GM18519 (cell line): ENCODE measurements at regions not wholly inside any gene's neighbourhood (a gene's known extent, or its start where the extent isn't known, plus 50 kb on each side); places are given as distances from the start of the nearest gene placed in this dataset.

ENCODE experiments used
- ATAC-seq: cut with Tn5 transposase; IDR thresholded peaks from one replicate; pipeline ENCODE4 v1.9.1; 2021; ENCODE audit warnings: mild to moderate bottlenecking, moderate library complexity; ENCODE audit not compliant: unreplicated experiment, low FRiP score

DNA sequence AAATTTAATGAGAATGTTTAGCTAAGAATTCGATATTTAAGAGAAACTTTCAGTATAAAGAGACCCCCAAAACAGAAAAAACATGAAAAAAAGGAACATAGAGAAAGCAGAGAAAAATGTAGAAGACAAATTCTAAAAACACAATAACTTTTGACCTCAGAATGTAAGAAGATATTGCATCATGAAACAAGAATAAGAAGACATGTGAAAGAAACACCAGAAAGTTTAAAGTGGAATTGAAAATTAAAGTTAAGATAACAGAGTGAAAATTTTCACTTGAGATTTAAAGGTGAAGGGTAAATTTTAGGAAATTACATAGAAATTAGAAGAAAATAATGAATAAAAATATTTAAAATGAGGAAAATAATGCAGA lies 78.2 kb upstream of the FAM3C start:
- ATAC-seq = no peak

DNA sequence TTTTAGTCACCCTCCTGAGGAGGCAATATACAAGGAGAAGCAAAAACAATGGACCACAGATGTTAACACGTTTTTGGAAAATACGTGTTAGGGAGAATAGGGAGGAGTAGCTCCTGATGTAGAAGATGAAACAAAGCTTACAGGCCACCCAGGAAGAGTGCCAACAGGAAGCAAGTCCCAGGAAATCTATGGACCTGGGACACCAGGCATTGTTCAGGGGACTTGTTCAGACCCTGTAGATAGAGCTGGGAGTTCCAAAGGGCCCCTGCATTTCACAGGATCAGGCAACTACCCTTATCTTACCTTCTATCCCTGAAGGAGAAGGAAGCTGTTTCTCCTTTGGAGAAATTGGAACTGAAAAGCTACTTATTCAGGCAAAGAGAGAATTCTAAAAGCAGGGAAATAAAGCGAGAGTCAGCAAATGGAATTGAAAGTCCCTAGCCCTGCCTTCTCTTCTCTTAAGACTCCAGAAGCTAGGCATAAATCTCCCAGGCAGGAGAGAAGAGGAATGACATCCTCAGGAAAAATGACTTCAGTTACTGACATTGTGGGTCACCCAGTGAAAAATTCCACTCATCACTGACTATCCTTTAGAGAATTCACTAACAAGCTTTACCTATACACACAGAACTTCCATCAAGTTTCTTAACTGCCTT lies 77.7 kb upstream of the FAM3C start:
- no peak for ATAC-seq

DNA sequence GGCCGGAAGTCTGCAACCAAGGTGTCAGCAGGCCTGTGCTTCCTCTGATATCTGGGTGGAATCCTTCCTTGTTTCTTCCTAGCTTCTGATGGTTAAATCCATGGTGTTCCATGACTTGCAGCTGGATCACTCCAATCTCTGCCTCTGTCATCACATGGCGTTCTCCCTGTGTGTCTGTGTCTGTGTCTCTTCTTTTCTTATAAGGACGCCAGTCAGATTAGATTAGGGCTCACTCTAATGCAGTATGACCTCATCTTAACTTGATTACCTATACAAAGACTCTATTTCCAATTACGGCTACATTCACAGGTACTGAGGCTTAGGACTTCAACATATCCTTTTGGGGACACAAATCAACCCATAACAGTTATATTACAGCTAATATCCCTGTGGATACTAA lies 70.3 kb upstream of the FAM3C start:
- ATAC-seq = no peak

DNA sequence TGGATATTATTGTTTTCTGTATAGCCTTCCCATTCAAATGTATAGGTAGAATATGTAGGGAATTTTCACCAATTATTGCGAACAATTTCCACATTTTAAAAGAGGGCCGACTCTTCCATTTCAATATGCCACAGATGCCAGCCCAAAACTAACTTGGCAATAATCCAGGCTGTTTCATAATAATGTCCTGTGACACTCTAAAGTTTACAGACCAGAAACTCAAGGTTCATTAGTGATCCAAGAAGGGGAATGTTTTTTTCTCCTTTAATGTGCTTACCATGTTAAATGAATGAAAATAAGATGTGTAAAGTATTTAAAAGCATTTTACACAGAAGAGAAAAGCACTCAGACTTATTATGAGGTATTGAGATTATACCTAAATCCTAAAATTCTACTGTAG lies 63.0 kb upstream of the FAM3C start:
- no peak for ATAC-seq

DNA sequence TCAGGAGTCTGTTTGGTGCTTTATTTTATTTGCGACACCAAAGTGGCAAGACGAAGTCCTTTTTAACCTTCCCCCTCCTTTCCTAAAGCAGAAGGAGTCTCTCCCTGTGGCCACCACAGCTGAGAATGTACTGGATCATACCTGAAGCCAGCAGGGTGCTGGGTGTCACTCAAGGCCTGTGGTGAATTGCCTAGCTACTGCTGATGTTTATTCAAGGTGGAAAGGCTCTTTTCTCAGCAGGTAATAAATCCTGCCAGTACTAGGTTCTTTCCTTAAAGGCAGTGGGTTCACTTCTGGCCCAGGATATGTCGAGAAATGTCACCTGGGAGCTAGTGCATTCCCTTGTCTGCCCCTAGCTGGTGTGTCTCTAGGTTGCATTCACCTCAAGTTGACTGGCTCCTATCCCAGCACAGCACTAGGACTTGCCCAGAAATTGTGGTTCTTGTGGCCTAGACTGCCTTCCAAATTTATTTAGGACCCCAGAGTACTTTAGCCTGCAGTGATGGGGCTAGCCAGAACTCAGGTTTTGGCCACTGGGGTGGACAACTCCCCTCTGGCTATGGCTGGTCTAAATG lies 60.8 kb upstream of the FAM3C start:
- no peak for ATAC-seq

DNA sequence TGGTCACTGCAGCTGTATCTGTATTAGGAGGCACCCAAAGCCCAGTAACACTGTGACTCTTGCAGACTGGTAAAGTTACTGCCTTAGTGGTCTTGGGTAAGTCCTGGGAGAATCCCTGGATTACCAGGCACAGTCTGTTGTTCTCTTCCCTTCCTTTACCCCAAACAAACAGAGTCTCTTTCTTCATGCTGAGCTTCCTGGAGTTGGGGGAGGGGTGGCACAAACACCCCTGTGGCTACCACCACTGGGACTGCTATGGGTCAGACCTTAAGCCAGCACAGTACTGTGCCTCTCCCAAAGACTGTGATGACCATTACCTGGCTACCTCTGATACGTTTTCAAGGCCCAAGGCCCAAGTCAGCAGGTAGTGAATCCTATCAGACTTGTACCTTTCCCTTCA lies 59.9 kb upstream of the FAM3C start:
- no peak for ATAC-seq

DNA sequence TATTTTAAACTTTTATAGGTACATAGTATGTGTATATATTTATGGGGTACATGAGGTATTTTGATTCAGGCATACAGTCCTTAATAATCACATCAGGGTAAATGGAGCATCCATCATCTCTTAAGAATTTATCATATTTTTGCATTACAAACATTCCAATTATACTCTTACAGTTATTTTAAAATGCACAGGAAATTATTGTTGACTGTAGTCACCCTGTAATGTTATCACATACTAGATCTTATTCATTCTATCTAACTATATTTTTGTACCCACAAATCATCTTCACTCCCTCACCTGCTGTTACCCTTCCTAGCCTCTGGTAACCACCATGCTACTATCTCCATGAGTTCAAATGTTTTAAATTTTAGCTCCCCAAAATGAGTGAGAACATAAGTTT lies 56.3 kb upstream of the FAM3C start:
- ATAC-seq = no peak

DNA sequence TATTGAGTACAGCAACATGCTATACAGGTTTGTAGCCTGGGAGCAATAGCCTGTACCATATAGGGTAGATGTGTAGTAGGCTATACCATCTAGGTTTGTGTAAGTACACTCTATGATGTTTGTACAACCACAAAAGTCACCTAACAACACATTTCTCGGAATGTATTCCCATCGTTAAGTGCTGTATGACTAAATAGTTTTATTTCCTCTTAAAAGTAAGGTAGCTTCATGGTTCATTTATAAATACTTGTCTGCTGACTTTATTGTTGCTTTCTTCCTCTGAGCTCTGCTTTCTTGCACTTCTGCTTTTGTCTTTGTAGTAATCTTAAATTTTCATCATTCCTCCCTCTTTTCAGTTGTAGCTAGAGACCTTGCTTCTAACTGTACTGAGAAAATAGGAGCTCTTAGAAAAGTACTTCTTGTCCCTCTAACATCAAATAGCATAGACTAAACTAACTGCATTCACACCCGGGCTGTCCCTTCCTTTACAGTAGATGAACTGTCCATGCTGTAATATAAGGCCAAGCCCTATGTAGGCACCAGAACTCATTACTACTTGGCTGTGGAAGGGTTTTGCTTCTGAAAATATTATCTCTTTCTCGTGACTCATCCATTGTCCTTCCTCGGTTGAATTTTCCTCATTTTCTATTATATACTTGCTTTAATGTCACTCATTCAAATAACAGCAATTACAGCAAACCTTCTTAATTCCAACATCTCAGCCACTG lies 55.4 kb upstream of the FAM3C start:
- no peak for ATAC-seq

DNA sequence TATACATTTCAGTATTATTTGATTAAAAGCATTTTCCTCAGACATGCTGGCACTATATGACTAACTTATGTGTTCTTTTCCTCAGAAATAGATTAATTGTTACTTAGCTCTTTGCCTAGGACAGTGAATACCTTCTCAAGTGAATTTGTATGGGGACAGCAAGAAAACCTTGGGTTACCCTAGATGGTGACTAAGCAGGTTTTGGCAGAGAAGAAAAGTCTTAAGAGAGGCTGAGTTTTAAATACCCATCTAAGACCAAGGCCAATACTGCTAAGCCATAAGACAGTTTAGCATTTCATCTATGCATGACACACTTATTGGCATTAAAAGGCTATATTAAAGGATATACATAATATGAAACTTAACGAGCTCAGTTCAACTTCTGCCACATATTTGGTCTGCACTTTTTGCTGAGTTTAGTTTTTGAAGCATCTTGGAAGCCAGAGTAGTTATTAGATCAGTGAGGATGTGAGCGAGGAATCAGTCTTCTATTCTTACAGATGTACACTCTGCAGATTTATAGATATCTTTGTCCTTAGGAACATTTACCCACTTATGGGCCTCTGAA lies 54.6 kb upstream of the FAM3C start:
- ATAC-seq = no peak

DNA sequence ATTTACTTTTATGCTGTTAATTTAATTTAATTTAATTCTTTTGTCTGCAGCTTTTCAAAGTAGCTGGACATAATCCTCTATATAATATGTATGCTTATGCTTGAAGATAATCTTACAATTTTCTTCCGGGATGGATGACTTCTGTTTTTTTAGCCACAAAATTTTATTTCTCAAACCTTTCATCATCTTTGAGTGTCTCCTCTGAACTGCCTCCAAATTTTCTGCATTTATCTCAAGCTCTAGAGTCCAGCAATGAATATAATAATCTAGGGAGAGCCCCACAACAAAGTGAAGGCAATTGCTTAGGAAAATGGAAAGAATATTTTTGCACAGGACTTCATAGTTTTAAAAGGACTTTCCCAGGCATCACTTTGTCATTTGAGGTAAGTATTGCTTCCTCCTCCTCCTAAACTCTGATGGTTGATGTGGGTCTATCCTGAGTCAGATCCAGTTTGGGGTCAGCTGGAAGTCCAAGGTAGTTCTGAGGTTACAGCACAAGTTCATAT lies 53.7 kb upstream of the FAM3C start:
- ATAC-seq = no peak

DNA sequence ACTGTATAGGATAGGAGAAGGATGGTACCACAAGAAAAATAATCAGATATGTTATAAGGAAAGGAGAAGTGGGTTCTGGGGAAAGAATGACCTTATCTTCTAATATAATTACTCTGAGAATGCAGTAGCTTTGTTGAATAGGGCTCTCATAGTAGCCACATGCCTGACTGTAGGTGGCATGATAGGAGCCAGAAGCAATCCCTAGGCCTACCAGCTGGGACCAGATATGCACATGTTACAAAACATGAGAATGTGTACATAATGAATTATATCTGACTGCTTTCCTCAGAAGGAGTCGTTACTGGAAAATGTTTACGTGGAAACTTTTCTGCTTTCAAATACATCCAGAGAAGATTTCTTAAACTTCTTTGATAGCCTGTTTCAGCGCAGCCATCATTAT lies 53.2 kb upstream of the FAM3C start:
- no peak for ATAC-seq

DNA sequence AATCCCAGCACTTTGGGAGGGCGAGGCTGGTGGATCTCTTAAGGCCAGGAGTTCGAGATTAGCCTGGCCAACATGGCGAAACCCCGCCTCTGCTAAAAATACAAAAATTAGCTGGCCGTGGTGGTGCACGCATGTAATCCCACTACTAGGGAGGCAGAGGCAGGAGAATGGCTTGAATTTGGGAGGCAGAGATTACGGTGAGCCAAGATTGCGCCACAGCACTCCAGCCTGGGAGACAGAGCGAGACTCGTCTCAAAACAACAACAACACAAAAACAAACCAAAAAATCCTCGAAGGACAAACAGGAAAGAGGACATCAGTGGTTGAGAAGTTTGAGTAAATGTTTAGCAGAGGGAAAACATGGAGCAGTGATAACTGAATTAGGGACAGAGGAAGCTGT lies 52.3 kb upstream of the FAM3C start:
- no peak for ATAC-seq

DNA sequence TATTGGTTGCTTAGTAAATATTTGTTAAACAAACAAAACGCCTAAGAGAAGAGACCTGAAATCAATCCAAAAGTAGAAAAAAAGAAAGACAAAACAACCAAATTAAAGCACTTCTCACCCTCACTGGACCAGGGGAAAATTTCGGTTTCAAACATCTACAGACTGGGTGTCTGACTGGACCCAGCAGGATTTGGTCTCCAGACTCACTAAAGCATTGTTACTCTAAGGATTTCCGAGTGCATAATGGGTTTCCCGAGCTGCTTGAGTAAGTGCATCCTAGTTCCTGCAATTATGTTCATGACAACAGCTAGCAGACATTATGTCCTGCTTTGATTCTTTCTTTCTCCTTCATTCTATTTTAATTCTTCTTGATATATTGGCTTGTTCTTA lies 51.8 kb upstream of the FAM3C start:
- no peak for ATAC-seq

DNA sequence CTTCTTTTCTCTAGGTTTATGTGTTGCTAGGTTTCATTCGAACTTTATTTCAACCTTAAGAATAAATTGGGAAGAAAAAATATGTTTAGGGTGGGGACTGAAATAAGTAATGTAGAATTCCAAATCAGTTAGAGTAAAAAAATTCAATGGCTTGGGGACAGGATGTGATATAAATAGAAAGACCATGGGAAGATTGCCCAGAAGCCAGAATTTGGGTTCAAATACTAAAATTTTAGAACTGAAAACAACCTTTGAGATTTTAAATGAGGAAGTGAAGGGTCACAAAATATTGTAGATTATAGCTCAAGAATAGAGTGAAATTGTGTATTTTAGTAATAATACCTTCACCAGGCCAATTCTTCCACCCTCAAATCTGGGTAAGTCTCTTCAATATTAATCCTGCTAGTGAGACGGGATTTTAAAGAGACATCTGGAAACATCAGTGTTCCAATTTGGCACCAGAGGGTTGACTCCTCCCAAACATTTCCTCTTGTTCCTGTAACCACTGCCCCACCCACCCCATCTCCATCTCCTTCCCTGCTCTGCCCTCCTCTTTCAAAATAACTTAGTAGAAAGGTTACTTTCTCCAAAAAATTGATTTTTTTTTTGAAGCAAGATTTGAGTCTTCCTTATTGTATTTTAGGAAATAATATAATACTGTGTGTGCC lies 51.3 kb upstream of the FAM3C start:
- no peak for ATAC-seq

DNA sequence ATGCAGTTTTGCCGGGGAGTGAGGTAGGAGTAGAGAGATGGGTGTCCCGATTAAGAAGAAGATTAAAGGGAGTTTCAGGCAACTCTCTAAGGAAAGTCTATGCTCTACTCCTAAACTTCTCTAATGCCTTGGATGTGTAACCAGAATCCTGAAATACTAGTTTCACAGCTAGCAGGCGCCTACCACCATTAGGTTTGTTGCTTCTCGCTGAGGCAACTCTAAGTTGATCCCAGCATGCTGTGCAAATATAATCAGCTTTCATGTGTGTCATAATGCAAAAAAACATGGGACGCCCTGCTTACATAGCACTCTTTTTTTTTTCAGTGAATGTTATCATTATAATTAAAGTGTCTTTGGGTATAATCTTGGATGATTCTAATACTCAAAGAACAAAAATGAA lies 50.4 kb upstream of the FAM3C start:
- no peak for ATAC-seq
